Rectal smooth muscle tissue (tissue), 1 donor: ENCODE measurements at regions not wholly inside any gene's neighbourhood (a gene's known extent, or its start where the extent isn't known, plus 50 kb on each side); places are given as distances from the start of the nearest gene placed in this dataset.

Experiments used
- H3K27ac ChIP-seq: one replicate; pipeline ENCODE4 v1.7.0; 2013; ENCODE audit warnings: low read depth, low read length, inconsistent platforms
- H3K27me3 ChIP-seq: one replicate; pipeline ENCODE4 v1.7.0; 2013; ENCODE audit warnings: low read length; ENCODE audit not compliant: control insufficient read depth, insufficient read depth
- H3K36me3 ChIP-seq: one replicate; pipeline ENCODE4 v1.7.0; 2013; ENCODE audit warnings: low read length; ENCODE audit not compliant: control insufficient read depth, insufficient read depth
- H3K4me1 ChIP-seq: one replicate; pipeline ENCODE4 v1.7.0; 2013; ENCODE audit warnings: low read length; ENCODE audit not compliant: control insufficient read depth, insufficient read depth
- H3K4me3 ChIP-seq: one replicate; pipeline ENCODE4 v1.7.0; 2013; ENCODE audit warnings: low read length
- H3K9ac ChIP-seq: one replicate; pipeline ENCODE4 v1.7.0; 2013; ENCODE audit warnings: low read length

DNA sequence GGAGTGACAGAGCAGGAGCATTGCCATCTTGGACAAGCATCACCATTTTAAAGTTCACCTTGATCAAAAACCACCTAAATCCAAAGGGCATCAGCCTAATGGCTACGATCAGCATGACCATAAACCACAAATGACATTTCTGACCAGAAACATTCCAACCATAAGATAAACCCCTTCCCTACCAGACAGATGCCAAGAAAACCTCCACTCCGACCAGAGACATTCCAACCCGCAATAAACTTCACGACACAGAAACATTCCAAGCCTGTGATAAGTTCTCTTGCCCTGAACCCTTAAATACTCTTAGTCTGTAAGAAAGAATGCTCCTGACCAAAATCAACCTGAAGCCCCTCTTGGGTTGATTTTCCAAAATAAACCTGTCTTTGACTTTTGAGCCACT is 606.9 kb downstream of the POM121L12 start:
- no peak overlapping the region for H3K27ac ChIP-seq
- no peaks in the 10 kb centered on the region for H3K36me3 ChIP-seq
- no peaks in the 10 kb centered on the region for H3K27me3 ChIP-seq
- no peak overlapping the region for H3K4me3 ChIP-seq
- H3K4me1 ChIP-seq: no peaks in the 10 kb centered on the region
- no peak overlapping the region for H3K9ac ChIP-seq

DNA sequence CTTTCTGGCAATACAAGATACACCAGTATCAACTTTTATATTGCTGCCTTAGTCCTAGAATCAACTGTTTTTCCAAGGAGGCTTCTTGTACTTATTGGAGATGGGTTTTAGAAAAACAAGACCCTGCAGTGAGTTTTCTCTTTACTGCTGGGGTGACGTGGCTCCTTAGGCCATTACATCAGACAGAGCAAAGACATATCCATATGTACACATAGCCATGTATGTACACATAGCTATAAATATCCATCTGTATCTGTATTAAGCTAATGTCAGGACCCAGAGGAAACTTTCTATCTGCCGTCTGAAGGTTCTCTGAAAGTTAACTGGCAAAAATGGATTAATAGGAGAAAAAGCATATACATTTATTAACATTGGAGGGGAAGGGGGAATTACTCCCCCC is 607.4 kb downstream of the POM121L12 start:
- Histone ChIP-seq H3K4me1 (no peaks in the 10 kb centered on the region), H3K4me3 (no peak overlapping the region), H3K27ac (no peak overlapping the region), H3K27me3 (no peaks in the 10 kb centered on the region), H3K36me3 (no peaks in the 10 kb centered on the region), H3K9ac (no peak overlapping the region)

- H3K9ac ChIP-seq: no peak overlapping the region
- H3K4me1 ChIP-seq: no peaks in the 10 kb centered on the region
- no peaks in the 10 kb centered on the region for H3K36me3 ChIP-seq
- no peak overlapping the region for H3K4me3 ChIP-seq
- no peak overlapping the region for H3K27ac ChIP-seq
- H3K27me3 ChIP-seq: no peaks in the 10 kb centered on the region
Measured at GRCh38 chr7:53656881-53657280, 621.4 kb downstream of the POM121L12 start.

DNA sequence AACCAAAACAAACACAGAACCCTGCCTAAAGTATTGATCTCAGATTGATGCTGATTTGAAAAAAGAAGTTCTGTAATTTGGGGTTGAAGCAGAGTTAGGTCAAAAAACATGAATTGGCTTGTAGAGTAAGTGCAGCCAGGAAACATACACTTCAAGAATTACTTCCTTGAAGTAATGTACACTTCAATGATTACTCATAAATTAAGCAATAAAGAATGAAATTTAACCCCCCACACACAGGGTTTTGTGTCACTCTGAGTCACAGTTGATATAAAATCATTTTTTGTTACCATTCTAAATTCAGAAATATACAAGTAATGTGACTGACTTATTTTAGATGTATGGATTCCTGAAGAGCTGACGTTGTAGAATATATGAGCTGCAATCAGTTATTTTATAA is 622.2 kb downstream of the POM121L12 start:
- H3K27ac ChIP-seq: no peak overlapping the region
- H3K27me3 ChIP-seq: no peaks in the 10 kb centered on the region
- H3K36me3 ChIP-seq: no peaks in the 10 kb centered on the region
- H3K9ac ChIP-seq: no peak overlapping the region
- no peaks in the 10 kb centered on the region for H3K4me1 ChIP-seq
- H3K4me3 ChIP-seq: no peak overlapping the region

DNA sequence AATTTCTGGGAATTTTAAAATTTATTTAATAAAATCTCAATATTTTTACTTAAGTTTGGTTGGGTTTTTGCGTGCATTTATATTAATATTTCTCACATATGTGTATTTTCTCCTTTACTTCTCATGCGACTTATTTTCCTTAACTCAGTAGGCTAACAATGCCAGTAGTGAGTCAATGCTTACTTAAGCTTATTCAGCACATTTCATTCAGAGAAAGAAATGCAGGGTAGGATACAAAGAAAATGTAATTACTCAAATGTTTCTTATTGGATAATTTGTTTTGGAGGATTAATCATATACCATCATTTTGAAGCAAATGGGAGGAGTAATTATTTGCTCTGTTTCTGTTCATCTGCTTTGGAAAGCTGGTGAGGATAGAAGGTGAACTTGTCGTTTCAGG is 623.5 kb downstream of the POM121L12 start:
- H3K4me1 ChIP-seq: no peaks in the 10 kb centered on the region
- H3K4me3 ChIP-seq: no peak overlapping the region
- no peaks in the 10 kb centered on the region for H3K36me3 ChIP-seq
- H3K9ac ChIP-seq: no peak overlapping the region
- H3K27me3 ChIP-seq: no peaks in the 10 kb centered on the region
- no peak overlapping the region for H3K27ac ChIP-seq

DNA sequence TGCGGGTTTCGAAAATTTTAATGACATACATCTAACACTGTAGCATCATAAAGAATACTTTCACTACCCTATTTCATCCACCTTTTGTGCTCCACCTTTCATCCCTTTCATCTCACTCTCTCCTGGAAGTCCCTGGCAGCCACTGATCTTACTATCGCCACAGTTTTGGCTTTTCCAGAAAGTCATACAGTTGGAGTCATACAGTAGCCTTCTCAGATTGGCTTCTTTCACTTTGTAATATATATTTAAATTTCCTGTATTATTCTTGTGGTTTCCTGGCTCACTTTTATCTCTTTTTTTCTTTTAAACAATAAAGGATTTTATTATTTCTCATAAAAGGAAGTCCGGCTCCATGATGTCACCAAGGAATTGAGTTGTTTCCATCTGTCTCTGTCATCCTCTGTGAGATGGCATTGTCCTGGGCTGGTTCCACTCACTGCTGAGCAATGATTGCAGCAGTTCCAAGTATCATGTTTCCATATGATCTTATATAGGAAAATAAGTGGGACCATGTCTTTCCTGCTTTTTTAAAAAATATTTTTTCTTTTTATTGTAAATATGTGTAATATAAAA is 626.3 kb downstream of the POM121L12 start:
- Histone ChIP-seq H3K9ac (no peak overlapping the region), H3K4me3 (no peak overlapping the region)

DNA sequence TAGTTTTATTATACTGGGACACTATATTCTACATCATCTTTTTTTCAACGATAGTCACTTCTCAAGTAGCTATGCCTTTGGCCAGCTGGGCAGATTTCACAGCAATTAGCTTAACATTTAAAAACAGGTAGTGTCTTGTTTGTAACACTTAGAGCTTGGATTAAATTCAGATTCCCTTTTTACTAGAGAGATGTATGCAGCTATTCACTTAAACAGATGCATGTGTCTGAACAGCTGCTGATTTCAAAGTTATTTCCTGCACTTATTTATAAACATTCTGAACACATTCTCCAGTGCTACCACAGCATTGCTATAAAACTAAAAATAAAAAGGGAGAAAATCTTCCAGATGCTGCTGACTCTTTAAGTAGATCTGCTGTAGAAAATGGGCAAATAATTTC is 637.2 kb downstream of the POM121L12 start:
- H3K4me1 ChIP-seq: no peaks in the 10 kb centered on the region
- no peak overlapping the region for H3K4me3 ChIP-seq
- no peak overlapping the region for H3K27ac ChIP-seq
- no peaks in the 10 kb centered on the region for H3K27me3 ChIP-seq
- no peaks in the 10 kb centered on the region for H3K36me3 ChIP-seq
- H3K9ac ChIP-seq: no peak overlapping the region

More for the DNA sequence above, 626.3 kb downstream of the POM121L12 start:
- H3K27me3 ChIP-seq: no peaks in the 10 kb centered on the region
- H3K36me3 ChIP-seq: no peaks in the 10 kb centered on the region
- H3K4me1 ChIP-seq: no peaks in the 10 kb centered on the region
- no peak overlapping the region for H3K27ac ChIP-seq

DNA sequence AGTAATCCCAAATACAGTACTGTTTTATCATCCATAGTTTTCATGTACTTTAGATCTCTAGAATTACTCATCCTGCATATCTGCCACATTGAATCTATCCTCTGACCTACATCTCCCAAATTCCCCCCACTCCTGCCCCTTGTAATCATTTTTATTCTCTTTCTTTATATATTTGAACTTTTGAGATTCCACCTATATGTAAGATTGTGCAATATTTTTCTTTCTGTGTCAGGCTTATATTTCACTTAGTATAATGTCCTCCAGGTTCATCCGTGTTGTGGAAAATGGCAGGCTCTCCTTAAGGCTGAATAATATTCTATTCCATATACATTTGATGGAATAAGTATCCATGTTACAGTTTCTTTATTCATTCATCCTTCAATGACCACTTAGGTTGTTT is 640.4 kb downstream of the POM121L12 start:
- Histone ChIP-seq H3K9ac (no peak overlapping the region), H3K36me3 (no peaks in the 10 kb centered on the region), H3K27ac (no peak overlapping the region)

GRCh38 chr7:53684693-53685092 is 649.3 kb downstream of the POM121L12 start:
- Histone ChIP-seq H3K27ac (no peak overlapping the region), H3K9ac (no peak overlapping the region), H3K4me3 (no peak overlapping the region), H3K36me3 (no peaks in the 10 kb centered on the region), H3K4me1 (no peaks in the 10 kb centered on the region), H3K27me3 (no peaks in the 10 kb centered on the region)

More for the DNA sequence above, 640.4 kb downstream of the POM121L12 start:
- no peak overlapping the region for H3K4me3 ChIP-seq
- H3K27me3 ChIP-seq: no peaks in the 10 kb centered on the region
- no peaks in the 10 kb centered on the region for H3K4me1 ChIP-seq

- Histone ChIP-seq H3K27me3 (no peaks in the 10 kb centered on the region), H3K4me3 (no peak overlapping the region), H3K36me3 (no peaks in the 10 kb centered on the region), H3K4me1 (no peaks in the 10 kb centered on the region), H3K9ac (no peak overlapping the region), H3K27ac (no peak overlapping the region)
Measured at GRCh38 chr7:53690411-53690810, 655.0 kb downstream of the POM121L12 start.

DNA sequence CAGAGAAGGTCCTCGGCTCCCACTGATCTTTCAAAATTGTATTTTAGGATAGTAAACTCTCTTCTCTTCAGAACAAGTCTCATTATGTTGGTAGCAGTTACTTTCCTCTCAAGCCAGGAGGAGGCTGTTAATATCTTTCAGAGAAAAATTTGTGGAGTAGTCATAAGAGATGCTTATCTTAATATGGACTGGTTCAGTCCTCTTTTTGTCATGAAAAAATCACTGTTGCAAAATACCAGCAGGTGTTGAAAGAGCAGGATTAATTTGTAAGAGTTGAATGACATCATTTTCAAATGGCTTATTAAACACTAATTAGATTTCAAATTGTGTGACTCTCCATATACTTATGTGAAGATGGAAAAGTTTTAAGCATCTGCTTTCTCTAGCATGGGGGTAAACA is 662.5 kb downstream of the POM121L12 start:
- H3K27me3 ChIP-seq: no peaks in the 10 kb centered on the region
- no peak overlapping the region for H3K4me3 ChIP-seq
- no peaks in the 10 kb centered on the region for H3K36me3 ChIP-seq
- no peaks in the 10 kb centered on the region for H3K4me1 ChIP-seq
- H3K27ac ChIP-seq: no peak overlapping the region
- no peak overlapping the region for H3K9ac ChIP-seq

- H3K4me1 ChIP-seq: no peaks in the 10 kb centered on the region
- H3K27me3 ChIP-seq: no peaks in the 10 kb centered on the region
- no peak overlapping the region for H3K4me3 ChIP-seq
- H3K9ac ChIP-seq: no peak overlapping the region
- no peak overlapping the region for H3K27ac ChIP-seq
- no peaks in the 10 kb centered on the region for H3K36me3 ChIP-seq
Measured at GRCh38 chr7:53699215-53699837, 663.9 kb downstream of the POM121L12 start.

GRCh38 chr7:53719122-53719521 is 683.7 kb downstream of the POM121L12 start:
- Histone ChIP-seq H3K4me1 (no peaks in the 10 kb centered on the region), H3K36me3 (no peaks in the 10 kb centered on the region), H3K4me3 (no peak overlapping the region), H3K27me3 (no peaks in the 10 kb centered on the region), H3K9ac (no peak overlapping the region), H3K27ac (no peak overlapping the region)
